Activated CD4-positive, alpha-beta T cell treated with anti-CD3 and anti-CD28 coated beads for 36 hours (primary cell): ENCODE measurements at regions not wholly inside any gene's neighbourhood (a gene's known extent, or its start where the extent isn't known, plus 50 kb on each side); places are given as distances from the start of the nearest gene placed in this dataset.
A peak's percentile ranks its signal among the peaks of the same experiment; 100 is the strongest.

ENCODE experiments used
- ATAC-seq: fragments of 200-7000 bp; cut with Tn5 transposase; one replicate; pipeline ENCODE4 v1.10.0; 2021; ENCODE audit warnings: mild to moderate bottlenecking, moderate library complexity
- CTCF ChIA-PET: fragments of 350-600 bp; sonication (Branson Sonifier 250); formaldehyde crosslinking; loops from one replicate; lab custom pipeline; 2021; ENCODE audit warnings: antibody characterized with exemption; lab: Charles Lee
- POLR2A ChIA-PET: fragments of 350-600 bp; sonication (Branson Sonifier 250); formaldehyde crosslinking; loops from one replicate; lab custom pipeline; 2021; ENCODE audit warnings: antibody characterized with exemption, inconsistent platforms; lab: Charles Lee
- DNase-seq: peaks from one replicate; pipeline ENCODE4 v3.0.0-alpha.2; 2020
- H3K27ac Mint-ChIP-seq: one replicate; pipeline ENCODE4 v1.8.0; 2021; ENCODE audit warnings: mixed read lengths
- H3K27me3 Mint-ChIP-seq: one replicate; pipeline ENCODE4 v1.8.0; 2021; ENCODE audit warnings: mixed read lengths
- H3K36me3 Mint-ChIP-seq: one replicate; pipeline ENCODE4 v1.8.0; 2021; ENCODE audit warnings: low read depth, mixed read lengths
- H3K4me1 Mint-ChIP-seq: one replicate; pipeline ENCODE4 v1.8.0; 2021; ENCODE audit warnings: mixed read lengths
- H3K4me3 Mint-ChIP-seq: one replicate; pipeline ENCODE4 v1.8.0; 2021; ENCODE audit warnings: mild to moderate bottlenecking, moderate library complexity, mixed read lengths
- H3K9me3 Mint-ChIP-seq: one replicate; pipeline ENCODE4 v1.8.0; 2021; ENCODE audit warnings: low read depth, mixed read lengths
- intact Hi-C, 2 experiments: fragments of 100-400 bp; cut with DNase I in 1 of 2; cut with micrococcal nuclease in 1 of 2; formaldehyde crosslinking; loops; one replicate each; pipeline versions ENCODE4 v1.14.2 to v1.15.1; 2022 to 2024; cut with DNase I, micrococcal nuclease

GRCh38 chr4:122555216-122555615, 65.7 kb downstream of the IL21 start:
- peaks cover 68% of the 10 kb centered on the region for H3K4me1 Mint-ChIP-seq
- H3K36me3 Mint-ChIP-seq: peaks cover 10% of the 10 kb centered on the region
- ATAC-seq: no peak

DNA sequence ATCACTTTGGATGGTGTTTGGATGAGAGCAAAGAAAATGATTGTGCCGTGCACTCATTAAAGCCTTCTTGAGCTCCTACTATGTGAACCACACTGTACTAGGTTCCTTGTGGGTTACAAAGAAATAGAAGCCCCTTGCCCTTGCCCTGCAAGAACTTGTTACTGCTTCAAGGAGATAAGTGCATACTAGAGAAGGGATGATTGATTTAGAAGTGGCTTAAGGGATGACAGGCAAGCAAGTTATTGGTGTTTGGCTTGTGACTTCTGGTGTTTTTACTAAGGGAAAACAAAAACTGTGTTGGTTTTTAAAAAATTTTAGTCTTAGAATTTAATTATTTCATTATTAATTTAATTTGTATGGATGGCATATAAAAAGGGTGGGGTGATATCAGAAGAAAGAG, 67.4 kb downstream of the IL21 start:
- no peak for ATAC-seq
- Mint-ChIP-seq H3K27me3 (no peaks in the 10 kb centered on the region), H3K4me3 (peak overlapping the region; percentile 34), H3K36me3 (peaks cover 16% of the 10 kb centered on the region), H3K27ac (peak overlapping the region; percentile 81), H3K9me3 (no peaks in the 10 kb centered on the region), H3K4me1 (peaks cover 77% of the 10 kb centered on the region)
- ChIA-PET POLR2A (interaction anchor here (2.0 kb wide), 1 partner anchor 11 kb away, joined by 7 read pairs; no protein-coding TSS in a partner anchor), CTCF (interaction anchor here (2.9 kb wide), 1 partner anchor 25 kb away, joined by 15 read pairs; no protein-coding TSS in a partner anchor)
- no peak for DNase-seq
- intact Hi-C loops: loop anchor here in 1 of 2 experiments (2.0 kb wide), 1 partner anchor 15 kb away; no protein-coding TSS in a partner anchor

More at GRCh38 chr4:122555216-122555615, 65.7 kb downstream of the IL21 start:
- ChIA-PET POLR2A (no interaction called here), CTCF (interaction anchor here (1.4 kb wide), 1 partner anchor 13 kb away, joined by 7 read pairs; no protein-coding TSS in a partner anchor)
- DNase-seq: no peak
- Mint-ChIP-seq H3K27me3 (no peaks in the 10 kb centered on the region), H3K4me3 (no peak overlapping the region), H3K27ac (peak overlapping the region; percentile 63), H3K9me3 (peaks cover 4% of the 10 kb centered on the region)
- intact Hi-C loops: no loop called here

- Mint-ChIP-seq H3K36me3 (peaks cover 16% of the 10 kb centered on the region), H3K4me1 (peaks cover 77% of the 10 kb centered on the region), H3K27ac (peak overlapping the region; percentile 81), H3K4me3 (peak overlapping the region; percentile 34), H3K27me3 (no peaks in the 10 kb centered on the region), H3K9me3 (no peaks in the 10 kb centered on the region)
- ChIA-PET CTCF (interaction anchor here (0.8 to 2.9 kb wide), 4 partner anchors 13 to 203 kb away, joined by 3 to 15 read pairs (median 4); no protein-coding TSS in a partner anchor), POLR2A (interaction anchor here (1.3 to 2.0 kb wide), 2 partner anchors 10 to 25 kb away, joined by 4 to 7 read pairs; no protein-coding TSS in a partner anchor)
- DNase-seq (no peak), ATAC-seq (peak; percentile 50)
- intact Hi-C loops: loop anchor here (1.0 to 2.0 kb wide), 2 partner anchors 10 to 14 kb away; no protein-coding TSS in a partner anchor
Observed at GRCh38 chr4:122552898-122553297, 68.0 kb downstream of the IL21 start.

GRCh38 chr4:122548886-122549630, 71.8 kb downstream of the IL21 start:
- ATAC-seq (peak; percentile 13), DNase-seq (no peak)
- ChIA-PET POLR2A (interaction anchor here (0.6 kb wide), 1 partner anchor 101 kb away, joined by 3 read pairs; no protein-coding TSS in a partner anchor), CTCF (no interaction called here)
- Mint-ChIP-seq H3K27me3 (no peaks in the 10 kb centered on the region), H3K9me3 (no peaks in the 10 kb centered on the region), H3K4me3 (peak overlapping the region; percentile 71), H3K36me3 (peaks cover 11% of the 10 kb centered on the region), H3K4me1 (peaks cover 87% of the 10 kb centered on the region), H3K27ac (peak overlapping the region; percentile 84)
- intact Hi-C loops: loop anchor here in 1 of 2 experiments (10.0 kb wide), 1 partner anchor 394 kb away; the partner anchor contains the start of gene BLTP1

DNA sequence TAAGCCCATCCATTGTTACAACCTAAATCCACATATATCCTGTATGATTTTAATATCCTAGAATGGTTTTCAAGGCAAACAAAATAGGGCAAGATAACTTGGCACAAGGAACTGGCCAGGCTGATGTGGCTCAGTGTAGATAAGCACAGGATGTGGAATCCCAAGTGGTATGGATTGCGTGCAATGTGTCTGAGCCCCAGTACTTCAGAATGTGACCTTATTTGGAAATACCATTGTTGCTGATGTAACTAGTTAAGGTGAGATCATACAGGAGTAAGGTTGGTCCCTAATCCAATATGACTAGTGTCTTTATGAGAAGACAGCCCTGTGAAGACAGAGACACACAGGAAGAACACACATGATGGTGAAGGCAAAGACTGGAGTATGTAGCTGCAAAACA, 72.4 kb downstream of the IL21 start:
- Mint-ChIP-seq H3K9me3 (no peaks in the 10 kb centered on the region), H3K4me3 (peak overlapping the region; percentile 71), H3K27me3 (no peaks in the 10 kb centered on the region), H3K36me3 (peaks cover 14% of the 10 kb centered on the region), H3K27ac (peak overlapping the region; percentile 82), H3K4me1 (peaks cover 88% of the 10 kb centered on the region)
- intact Hi-C loops: loop anchor here in 1 of 2 experiments (10.0 kb wide), 1 partner anchor 394 kb away; the partner anchor contains the start of gene BLTP1
- CTCF ChIA-PET: no interaction called here
- ATAC-seq (peak; percentile 82), DNase-seq (peak; percentile 46)
- POLR2A ChIA-PET: no interaction called here

DNA sequence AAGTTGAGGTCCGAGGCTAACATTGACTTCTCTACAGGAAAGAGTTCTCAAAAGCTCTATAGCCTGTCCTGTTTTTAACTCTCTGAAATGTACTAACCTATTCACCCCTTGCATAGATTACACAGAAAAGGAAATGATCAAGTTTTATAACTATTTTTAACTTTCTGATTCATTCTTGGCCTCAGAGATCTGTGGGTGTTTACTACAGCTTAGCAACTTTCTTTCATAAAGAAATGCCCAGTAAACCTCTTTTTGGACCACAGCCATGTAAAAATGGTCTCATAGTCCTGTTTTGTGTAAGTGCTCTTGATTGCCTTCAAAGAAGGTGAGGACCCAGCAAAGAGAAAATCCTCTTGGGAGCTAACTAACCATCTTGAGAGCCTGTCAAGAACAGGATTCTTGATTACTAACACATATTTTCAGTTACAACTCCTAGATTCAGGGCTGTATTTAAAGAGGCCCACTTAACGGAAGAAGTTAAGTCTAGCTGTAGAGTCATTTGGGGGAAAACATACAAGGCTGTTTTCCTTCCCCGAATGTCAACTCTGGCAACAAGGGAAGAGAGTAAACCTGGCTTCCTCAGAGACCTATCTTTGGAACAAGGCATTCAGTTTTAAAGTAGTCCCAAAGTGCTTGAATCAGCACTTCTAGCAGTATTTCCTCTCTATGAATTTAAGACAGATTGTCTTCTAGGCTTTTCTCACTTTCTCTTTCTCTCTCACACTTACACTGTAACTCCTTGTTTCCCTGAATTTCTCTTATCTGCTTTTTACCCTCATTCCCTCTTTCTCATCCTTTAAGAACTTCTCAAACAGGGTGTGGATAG, 78.2 kb downstream of the IL21 start:
- ChIA-PET POLR2A (interaction anchor here (1.1 to 2.0 kb wide), 6 partner anchors 10 to 85 kb away, joined by 3 to 10 read pairs (median 6); partner anchors contain the start of gene IL2), CTCF (interaction anchor here (0.7 to 2.6 kb wide), 8 partner anchors 12 to 744 kb away, joined by 3 to 29 read pairs (median 6); no protein-coding TSS in a partner anchor)
- H3K36me3 Mint-ChIP-seq: peaks cover 5% of the 10 kb centered on the region
- H3K27ac Mint-ChIP-seq: peak overlapping the region; percentile 95
- DNase-seq (no peak), ATAC-seq (peak; percentile 63)
- intact Hi-C loops: loop anchor here (1.0 to 10.0 kb wide), 11 partner anchors 10 to 855 kb away; partner anchors contain the start of genes BLTP1 (in 1 of the 2) and SPRY1 (in 1 of the 2)
- no peaks in the 10 kb centered on the region for H3K9me3 Mint-ChIP-seq
- peak overlapping the region; percentile 53 for H3K4me3 Mint-ChIP-seq
- H3K27me3 Mint-ChIP-seq: no peaks in the 10 kb centered on the region
- peaks cover 94% of the 10 kb centered on the region for H3K4me1 Mint-ChIP-seq

DNA sequence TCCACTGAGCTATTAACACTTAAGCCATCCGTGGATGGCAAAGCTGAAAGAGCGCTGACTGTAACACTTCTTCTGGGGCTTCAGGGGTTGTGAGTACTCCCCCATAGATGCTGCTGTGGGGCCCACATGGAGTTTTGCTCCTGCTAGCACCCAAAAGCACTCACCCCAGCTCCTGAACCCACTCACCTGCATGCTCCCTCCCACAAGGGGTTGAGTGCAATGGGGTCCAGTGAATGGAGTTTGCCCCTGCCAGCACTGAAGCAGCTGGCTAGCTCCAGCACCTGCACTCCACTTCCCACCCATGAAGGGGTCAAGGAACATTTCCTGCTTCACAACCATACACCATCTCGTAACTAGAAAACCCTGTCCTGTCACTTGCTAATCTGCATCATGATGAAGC, 78.9 kb downstream of the IL21 start:
- DNase-seq (no peak), ATAC-seq (peak; percentile 1)
- intact Hi-C loops: loop anchor here (1.0 to 10.0 kb wide), 10 partner anchors 34 to 855 kb away; partner anchors contain the start of genes BLTP1 (in 1 of the 2) and SPRY1 (in 1 of the 2)
- H3K4me1 Mint-ChIP-seq: peaks cover 93% of the 10 kb centered on the region
- H3K36me3 Mint-ChIP-seq: peaks cover 5% of the 10 kb centered on the region
- POLR2A ChIA-PET: interaction anchor here (1.1 to 2.0 kb wide), 6 partner anchors 11 to 84 kb away, joined by 3 to 10 read pairs (median 6); partner anchors contain the start of gene IL2
- H3K27ac Mint-ChIP-seq: peak overlapping the region; percentile 95
- CTCF ChIA-PET: interaction anchor here (0.7 to 2.6 kb wide), 8 partner anchors 13 to 743 kb away, joined by 3 to 29 read pairs (median 6); no protein-coding TSS in a partner anchor
- H3K27me3 Mint-ChIP-seq: no peaks in the 10 kb centered on the region
- H3K9me3 Mint-ChIP-seq: no peaks in the 10 kb centered on the region
- peak overlapping the region; percentile 53 for H3K4me3 Mint-ChIP-seq

GRCh38 chr4:122540838-122541237, 80.0 kb downstream of the IL21 start:
- intact Hi-C loops: loop anchor here (1.0 to 10.0 kb wide), 6 partner anchors 29 to 856 kb away; partner anchors contain the start of genes BLTP1 (in 1 of the 2) and SPRY1 (in 1 of the 2)
- ATAC-seq (no peak), DNase-seq (no peak)
- Mint-ChIP-seq H3K27me3 (no peaks in the 10 kb centered on the region), H3K27ac (peak overlapping the region; percentile 95), H3K4me3 (peak overlapping the region; percentile 53), H3K9me3 (no peaks in the 10 kb centered on the region), H3K4me1 (peaks cover 91% of the 10 kb centered on the region), H3K36me3 (peaks cover 5% of the 10 kb centered on the region)
- ChIA-PET POLR2A (no interaction called here), CTCF (interaction anchor here (1.5 to 2.6 kb wide), 2 partner anchors 11 to 36 kb away, joined by 4 to 29 read pairs; no protein-coding TSS in a partner anchor)

- peak overlapping the region; percentile 43 for H3K4me3 Mint-ChIP-seq
- H3K9me3 Mint-ChIP-seq: peaks cover 4% of the 10 kb centered on the region
- H3K27ac Mint-ChIP-seq: peak overlapping the region; percentile 95
- peaks cover 9% of the 10 kb centered on the region for H3K36me3 Mint-ChIP-seq
- ChIA-PET CTCF (interaction anchor here (1.5 kb wide), 1 partner anchor 12 kb away, joined by 4 read pairs; no protein-coding TSS in a partner anchor), POLR2A (interaction anchor here (0.7 to 1.1 kb wide), 6 partner anchors 32 to 171 kb away, joined by 3 to 12 read pairs (median 4); no protein-coding TSS in a partner anchor)
- peaks cover 90% of the 10 kb centered on the region for H3K4me1 Mint-ChIP-seq
- DNase-seq (no peak), ATAC-seq (peak; percentile 68)
- intact Hi-C loops: loop anchor here (1.0 to 10.0 kb wide), 7 partner anchors 13 to 857 kb away; partner anchors contain the start of genes BLTP1 (in 1 of the 2) and SPRY1 (in 1 of the 2)
- no peaks in the 10 kb centered on the region for H3K27me3 Mint-ChIP-seq
Observed at GRCh38 chr4:122539861-122540465, 80.9 kb downstream of the IL21 start.
